Esophagus squamous epithelium (tissue), 4 donors: ENCODE measurements at regions not wholly inside any gene's neighbourhood (a gene's known extent, or its start where the extent isn't known, plus 50 kb on each side); places are given as distances from the start of the nearest gene placed in this dataset.

Experiments used
- POLR2A ChIP-seq, 4 donors: fragments of 450-650 bp; IDR thresholded peaks; one replicate each; pipeline ENCODE4 v1.6.1; 2017; ENCODE audit warnings: antibody characterized with exemption in 4 of 4, mild to moderate bottlenecking in 4 of 4, moderate library complexity in 3 of 4
- TF ChIP-seq, protein P1 (sequence below), 6 experiments: fragments of 450-650 bp in 4 of 6; fragments of 200-600 bp in 2 of 6; sonication (generic) in 2 of 6; IDR thresholded peaks; one replicate each; pipeline ENCODE4 v1.5.1; 2016 to 2019; ENCODE audit warnings: antibody characterized with exemption in 6 of 6, mild to moderate bottlenecking in 4 of 6, moderate library complexity in 4 of 6

DNA sequence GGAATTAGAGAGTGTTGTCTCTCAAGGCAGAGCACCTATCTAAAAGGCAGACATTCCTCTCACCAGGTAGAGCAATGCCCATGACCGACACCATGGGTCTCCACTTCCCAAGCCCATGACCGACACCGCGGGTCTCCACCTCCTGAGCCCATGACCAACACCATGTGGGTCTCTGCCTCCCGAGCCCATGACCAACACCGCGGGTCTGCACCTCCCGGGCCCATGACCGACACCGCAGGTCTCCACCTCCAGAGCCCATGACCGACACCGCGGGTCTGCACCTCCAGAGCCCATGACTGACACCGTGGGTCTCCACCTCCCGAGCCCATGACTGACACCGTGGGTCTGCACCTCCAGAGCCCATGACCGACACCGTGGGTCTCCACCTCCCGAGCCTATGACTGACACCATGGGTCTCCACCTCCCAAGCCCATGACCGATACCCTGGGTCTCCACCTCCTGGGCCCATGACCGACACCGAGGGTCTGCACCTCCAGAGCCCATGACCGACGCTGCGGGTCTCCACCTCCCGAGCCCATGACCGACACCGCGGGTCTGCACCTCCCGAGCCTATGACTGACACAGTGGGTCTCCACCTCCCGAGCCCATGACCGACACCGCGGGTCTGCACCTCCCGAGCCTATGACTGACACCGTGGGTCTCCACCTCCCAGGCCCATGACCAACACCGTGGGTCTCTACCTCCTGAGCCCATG lies 262.4 kb upstream of the SALL3 start:
- TF ChIP-seq, protein P1, sequence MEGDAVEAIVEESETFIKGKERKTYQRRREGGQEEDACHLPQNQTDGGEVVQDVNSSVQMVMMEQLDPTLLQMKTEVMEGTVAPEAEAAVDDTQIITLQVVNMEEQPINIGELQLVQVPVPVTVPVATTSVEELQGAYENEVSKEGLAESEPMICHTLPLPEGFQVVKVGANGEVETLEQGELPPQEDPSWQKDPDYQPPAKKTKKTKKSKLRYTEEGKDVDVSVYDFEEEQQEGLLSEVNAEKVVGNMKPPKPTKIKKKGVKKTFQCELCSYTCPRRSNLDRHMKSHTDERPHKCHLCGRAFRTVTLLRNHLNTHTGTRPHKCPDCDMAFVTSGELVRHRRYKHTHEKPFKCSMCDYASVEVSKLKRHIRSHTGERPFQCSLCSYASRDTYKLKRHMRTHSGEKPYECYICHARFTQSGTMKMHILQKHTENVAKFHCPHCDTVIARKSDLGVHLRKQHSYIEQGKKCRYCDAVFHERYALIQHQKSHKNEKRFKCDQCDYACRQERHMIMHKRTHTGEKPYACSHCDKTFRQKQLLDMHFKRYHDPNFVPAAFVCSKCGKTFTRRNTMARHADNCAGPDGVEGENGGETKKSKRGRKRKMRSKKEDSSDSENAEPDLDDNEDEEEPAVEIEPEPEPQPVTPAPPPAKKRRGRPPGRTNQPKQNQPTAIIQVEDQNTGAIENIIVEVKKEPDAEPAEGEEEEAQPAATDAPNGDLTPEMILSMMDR (IDR thresholded peaks at IDR 0.05): no peak
- no peak for TF ChIP-seq POLR2A (IDR thresholded peaks at IDR 0.05)
